ENCODE measurements at regions not wholly inside any gene's neighbourhood (a gene's known extent, or its start where the extent isn't known, plus 50 kb on each side); places are given as distances from the start of the nearest gene placed in this dataset.

GRCh38 chr5:149437391-149438040 lies 58.4 kb upstream of the IL17B start:
- H3K27ac ChIP-seq, result no peak overlapping the region
- H3K4me1 ChIP-seq, result peaks cover 4% of the 10 kb centered on the region
- no peaks in the 10 kb centered on the region for H3K27me3 ChIP-seq
- intact Hi-C loops (cut with DNase I), result no loop called here
- H3K9me3 ChIP-seq, result no peaks in the 10 kb centered on the region
- no peak for TF ChIP-seq CTCF (IDR thresholded peaks at IDR 0.05)
- ATAC-seq (no peak), DNase-seq (no peak)
- H3K4me3 ChIP-seq, result no peak overlapping the region
- no peaks in the 10 kb centered on the region for H3K36me3 ChIP-seq

- Histone ChIP-seq H3K36me3 (no peaks in the 10 kb centered on the region), H3K4me1 (peaks cover 7% of the 10 kb centered on the region), H3K27me3 (no peaks in the 10 kb centered on the region), H3K4me3 (no peak overlapping the region), H3K27ac (no peak overlapping the region), H3K9me3 (no peaks in the 10 kb centered on the region)
- ATAC-seq (no peak), DNase-seq (no peak)
- intact Hi-C loops (cut with DNase I), result no loop called here
- TF ChIP-seq CTCF (IDR thresholded peaks at IDR 0.05), result no peak
These were observed 56.6 kb upstream of the IL17B start for GRCh38 chr5:149435660-149436059.

GRCh38 chr5:149435015-149435376 lies 55.9 kb upstream of the IL17B start:
- Histone ChIP-seq H3K27me3 (no peaks in the 10 kb centered on the region), H3K36me3 (no peaks in the 10 kb centered on the region), H3K9me3 (no peaks in the 10 kb centered on the region), H3K4me3 (no peak overlapping the region), H3K4me1 (peaks cover 10% of the 10 kb centered on the region), H3K27ac (no peak overlapping the region)
- intact Hi-C loops (cut with DNase I), result no loop called here
- ATAC-seq (no peak), DNase-seq (no peak)
- TF ChIP-seq CTCF (IDR thresholded peaks at IDR 0.05), result no peak

GRCh38 chr5:149434162-149435014 lies 55.3 kb upstream of the IL17B start:
- DNase-seq (no peak), ATAC-seq (peak; percentile 67)
- Histone ChIP-seq H3K27ac (peak overlapping the region; percentile 11), H3K27me3 (no peaks in the 10 kb centered on the region), H3K4me3 (no peak overlapping the region), H3K9me3 (no peaks in the 10 kb centered on the region), H3K36me3 (no peaks in the 10 kb centered on the region), H3K4me1 (peaks cover 12% of the 10 kb centered on the region)
- intact Hi-C loops (cut with DNase I), result loop anchor here (5.0 kb wide), 1 partner anchor 52 kb away; no protein-coding TSS in a partner anchor
- peak; percentile 89 for TF ChIP-seq CTCF (IDR thresholded peaks at IDR 0.05)

- no peak for DNase-seq
- intact Hi-C loops (cut with DNase I), result loop anchor here (5.0 kb wide), 1 partner anchor 51 kb away; no protein-coding TSS in a partner anchor
- peaks cover 5% of the 10 kb centered on the region for H3K36me3 ChIP-seq
- TF ChIP-seq CTCF (IDR thresholded peaks at IDR 0.05), result no peak
- ATAC-seq, result no peak
- no peak overlapping the region for H3K4me3 ChIP-seq
- no peaks in the 10 kb centered on the region for H3K27me3 ChIP-seq
- peak overlapping the region; percentile 11 for H3K27ac ChIP-seq
- peaks cover 19% of the 10 kb centered on the region for H3K4me1 ChIP-seq
- no peaks in the 10 kb centered on the region for H3K9me3 ChIP-seq
These were observed 54.5 kb upstream of the IL17B start for GRCh38 chr5:149433524-149434131.
